Neural progenitor cell (in vitro differentiated cells): ENCODE measurements at regions not wholly inside any gene's neighbourhood (a gene's known extent, or its start where the extent isn't known, plus 50 kb on each side); places are given as distances from the start of the nearest gene placed in this dataset.

Source experiments
- DNase-seq: peaks from one replicate; pipeline ENCODE4 v3.0.0-alpha.2; 2016; ENCODE audit warnings: low spot score
- H2AFZ ChIP-seq: fragments of 200-600 bp; sonication (generic); replicated peaks from 2 replicates; pipeline ENCODE4 v1.6.1; 2016; ENCODE audit warnings: antibody characterized with exemption
- H3F3A ChIP-seq: fragments of 200-600 bp; sonication (generic); 2 replicates; pipeline ENCODE4 v1.6.1; 2016; ENCODE audit warnings: antibody characterized with exemption, low read depth
- H3K27ac ChIP-seq: fragments of 200-600 bp; sonication (generic); 2 replicates; pipeline ENCODE4 v1.5.1; 2016; ENCODE audit warnings: mild to moderate bottlenecking
- H3K27me3 ChIP-seq: fragments of 200-600 bp; sonication (generic); 2 replicates; pipeline ENCODE4 v1.6.1; 2016; ENCODE audit warnings: mild to moderate bottlenecking, moderate library complexity
- H3K36me3 ChIP-seq: fragments of 200-600 bp; sonication (generic); 2 replicates; pipeline ENCODE4 v1.5.1; 2016
- H3K4me1 ChIP-seq: fragments of 200-600 bp; sonication (generic); 2 replicates; pipeline ENCODE4 v1.6.1; 2016; ENCODE audit warnings: mixed run types
- H3K4me2 ChIP-seq: fragments of 200-600 bp; sonication (generic); 2 replicates; pipeline ENCODE4 v1.6.1; 2016
- H3K4me3 ChIP-seq: fragments of 200-600 bp; sonication (generic); 2 replicates; pipeline ENCODE4 v1.5.1; 2016
- H3K79me2 ChIP-seq: fragments of 200-600 bp; sonication (generic); 2 replicates; pipeline ENCODE4 v1.6.1; 2016; ENCODE audit warnings: low read depth
- H3K9ac ChIP-seq: fragments of 200-600 bp; sonication (generic); 2 replicates; pipeline ENCODE4 v1.6.1; 2016
- H3K9me3 ChIP-seq: fragments of 200-600 bp; sonication (generic); 2 replicates; pipeline ENCODE4 v1.5.1; 2016; ENCODE audit warnings: low read depth
- H4K20me1 ChIP-seq: fragments of 200-600 bp; sonication (generic); 2 replicates; pipeline ENCODE4 v1.6.1; 2016; ENCODE audit warnings: low read depth
- H3K27ac Mint-ChIP-seq: 3 replicates; pipeline ENCODE4 v1.8.0; 2021; ENCODE audit warnings: mixed read lengths
- H3K27me3 Mint-ChIP-seq: 2 replicates; pipeline ENCODE4 v1.8.0; 2022; ENCODE audit warnings: low read depth, mild to moderate bottlenecking, inconsistent platforms, moderate library complexity, mixed read lengths; ENCODE audit not compliant: insufficient read depth
- H3K36me3 Mint-ChIP-seq: 3 replicates; pipeline ENCODE4 v1.8.0; 2021; ENCODE audit warnings: mixed read lengths
- H3K4me1 Mint-ChIP-seq: 3 replicates; pipeline ENCODE4 v1.8.0; 2021; ENCODE audit warnings: mixed read lengths
- H3K4me3 Mint-ChIP-seq: 3 replicates; pipeline ENCODE4 v1.8.0; 2021; ENCODE audit warnings: mild to moderate bottlenecking, moderate library complexity, mixed read lengths
- H3K9me3 Mint-ChIP-seq: 3 replicates; pipeline ENCODE4 v1.8.0; 2020; ENCODE audit warnings: mixed read lengths
- EZH2 ChIP-seq: fragments of 200-600 bp; sonication (generic); IDR thresholded peaks from 2 replicates; pipeline ENCODE4 v1.6.1; 2017; ENCODE audit warnings: antibody characterized with exemption, mild to moderate bottlenecking, moderate library complexity
- EZH2phosphoT487 ChIP-seq: fragments of 200-600 bp; sonication (generic); IDR thresholded peaks from 2 replicates; pipeline ENCODE4 v1.6.1; 2017; ENCODE audit warnings: antibody characterized with exemption
- TF ChIP-seq, protein P1 (sequence below): fragments of 200-600 bp; sonication (generic); IDR thresholded peaks from 2 replicates; pipeline ENCODE4 v1.5.1; 2017; ENCODE audit warnings: antibody characterized with exemption, mild to moderate bottlenecking

- no peak for TF ChIP-seq EZH2
- no peak for TF ChIP-seq EZH2phosphoT487
- TF ChIP-seq, protein P1, sequence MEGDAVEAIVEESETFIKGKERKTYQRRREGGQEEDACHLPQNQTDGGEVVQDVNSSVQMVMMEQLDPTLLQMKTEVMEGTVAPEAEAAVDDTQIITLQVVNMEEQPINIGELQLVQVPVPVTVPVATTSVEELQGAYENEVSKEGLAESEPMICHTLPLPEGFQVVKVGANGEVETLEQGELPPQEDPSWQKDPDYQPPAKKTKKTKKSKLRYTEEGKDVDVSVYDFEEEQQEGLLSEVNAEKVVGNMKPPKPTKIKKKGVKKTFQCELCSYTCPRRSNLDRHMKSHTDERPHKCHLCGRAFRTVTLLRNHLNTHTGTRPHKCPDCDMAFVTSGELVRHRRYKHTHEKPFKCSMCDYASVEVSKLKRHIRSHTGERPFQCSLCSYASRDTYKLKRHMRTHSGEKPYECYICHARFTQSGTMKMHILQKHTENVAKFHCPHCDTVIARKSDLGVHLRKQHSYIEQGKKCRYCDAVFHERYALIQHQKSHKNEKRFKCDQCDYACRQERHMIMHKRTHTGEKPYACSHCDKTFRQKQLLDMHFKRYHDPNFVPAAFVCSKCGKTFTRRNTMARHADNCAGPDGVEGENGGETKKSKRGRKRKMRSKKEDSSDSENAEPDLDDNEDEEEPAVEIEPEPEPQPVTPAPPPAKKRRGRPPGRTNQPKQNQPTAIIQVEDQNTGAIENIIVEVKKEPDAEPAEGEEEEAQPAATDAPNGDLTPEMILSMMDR = no peak
- Histone ChIP-seq H2AFZ (no peak overlapping the region), H3K27ac (no peak overlapping the region), H3K9me3 (no peaks in the 10 kb centered on the region), H3K27me3 (no peaks in the 10 kb centered on the region), H3K79me2 (no peaks in the 10 kb centered on the region), H3K4me2 (no peak overlapping the region), H3K4me3 (no peak overlapping the region), H3F3A (no peaks in the 10 kb centered on the region), H3K9ac (no peak overlapping the region), H4K20me1 (no peaks in the 10 kb centered on the region), H3K4me1 (no peaks in the 10 kb centered on the region), H3K36me3 (no peaks in the 10 kb centered on the region)
- Mint-ChIP-seq H3K4me1 (no peaks in the 10 kb centered on the region), H3K36me3 (no peaks in the 10 kb centered on the region), H3K9me3 (no peaks in the 10 kb centered on the region), H3K27me3 (peaks cover 7% of the 10 kb centered on the region), H3K4me3 (no peak overlapping the region), H3K27ac (no peak overlapping the region)
- no peak for DNase-seq
Measured at GRCh38 chr11:128357073-128357472, 230.3 kb downstream of the ETS1 start.

DNA sequence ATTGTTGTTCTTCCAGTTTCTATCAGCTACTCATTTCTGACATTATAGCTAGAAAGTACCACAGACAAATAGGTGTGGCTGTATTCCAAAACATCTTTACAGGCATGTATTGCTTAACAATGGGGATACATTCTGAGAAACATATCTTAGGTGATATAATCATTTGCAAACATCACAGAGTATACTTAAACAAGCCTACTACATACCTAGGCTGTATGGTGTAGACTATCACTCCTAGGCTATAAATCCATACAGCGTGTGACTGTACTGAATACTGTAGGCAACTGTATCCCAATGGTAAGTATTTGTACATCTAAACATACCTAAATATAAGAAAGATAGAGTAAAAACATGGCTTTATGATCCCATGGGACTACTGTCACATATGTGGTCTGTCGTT is 231.8 kb downstream of the ETS1 start:
- Mint-ChIP-seq H3K9me3 (no peaks in the 10 kb centered on the region), H3K4me1 (no peaks in the 10 kb centered on the region), H3K4me3 (no peak overlapping the region), H3K36me3 (no peaks in the 10 kb centered on the region), H3K27ac (no peak overlapping the region), H3K27me3 (peaks cover 7% of the 10 kb centered on the region)
- no peak overlapping the region for H3K9ac ChIP-seq
- H3K4me3 ChIP-seq = no peak overlapping the region
- no peak overlapping the region for H3K27ac ChIP-seq
- no peaks in the 10 kb centered on the region for H3K27me3 ChIP-seq
- no peaks in the 10 kb centered on the region for H3K9me3 ChIP-seq
- H2AFZ ChIP-seq = no peak overlapping the region
- no peaks in the 10 kb centered on the region for H3K4me1 ChIP-seq
- no peaks in the 10 kb centered on the region for H3K36me3 ChIP-seq
- TF ChIP-seq EZH2 (no peak), EZH2phosphoT487 (no peak)
- TF ChIP-seq, protein P1 = no peak
- no peaks in the 10 kb centered on the region for H4K20me1 ChIP-seq
- H3K4me2 ChIP-seq = no peak overlapping the region
- H3F3A ChIP-seq = no peaks in the 10 kb centered on the region
- DNase-seq = no peak
- H3K79me2 ChIP-seq = no peaks in the 10 kb centered on the region

DNA sequence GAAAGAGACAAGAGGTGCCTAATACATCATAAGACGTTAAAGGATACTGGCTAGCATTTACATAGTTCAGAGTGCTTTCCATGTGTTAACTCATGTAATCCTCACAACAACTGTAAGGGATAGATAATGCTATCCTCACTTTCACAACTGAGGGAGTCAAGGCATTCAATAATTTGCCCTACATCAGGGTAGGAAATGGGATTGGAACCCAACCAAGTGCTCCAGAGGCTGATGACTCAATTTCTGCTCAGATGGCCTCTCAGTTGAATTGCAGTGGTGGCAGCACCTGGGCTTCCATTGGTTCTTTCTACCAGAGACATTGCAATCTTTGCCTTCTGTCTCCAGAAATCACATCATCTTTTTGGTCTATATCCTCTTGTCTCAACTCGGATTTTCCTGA is 232.9 kb downstream of the ETS1 start:
- no peaks in the 10 kb centered on the region for H3K9me3 ChIP-seq
- no peaks in the 10 kb centered on the region for H3K79me2 ChIP-seq
- no peak overlapping the region for H3K4me2 ChIP-seq
- no peak for DNase-seq
- no peaks in the 10 kb centered on the region for H3K27me3 ChIP-seq
- no peak overlapping the region for H2AFZ ChIP-seq
- H3K9me3 Mint-ChIP-seq = no peaks in the 10 kb centered on the region
- H3K4me1 ChIP-seq = no peaks in the 10 kb centered on the region
- H3F3A ChIP-seq = no peaks in the 10 kb centered on the region
- H3K4me1 Mint-ChIP-seq = no peaks in the 10 kb centered on the region
- H3K27me3 Mint-ChIP-seq = peaks cover 7% of the 10 kb centered on the region
- no peak for TF ChIP-seq EZH2phosphoT487
- TF ChIP-seq, protein P1 = no peak
- TF ChIP-seq EZH2 = no peak
- H3K27ac ChIP-seq = no peak overlapping the region
- H3K27ac Mint-ChIP-seq = no peak overlapping the region
- H3K9ac ChIP-seq = no peak overlapping the region
- no peak overlapping the region for H3K4me3 ChIP-seq
- no peaks in the 10 kb centered on the region for H3K36me3 Mint-ChIP-seq
- H3K36me3 ChIP-seq = no peaks in the 10 kb centered on the region
- H4K20me1 ChIP-seq = no peaks in the 10 kb centered on the region
- no peak overlapping the region for H3K4me3 Mint-ChIP-seq

DNA sequence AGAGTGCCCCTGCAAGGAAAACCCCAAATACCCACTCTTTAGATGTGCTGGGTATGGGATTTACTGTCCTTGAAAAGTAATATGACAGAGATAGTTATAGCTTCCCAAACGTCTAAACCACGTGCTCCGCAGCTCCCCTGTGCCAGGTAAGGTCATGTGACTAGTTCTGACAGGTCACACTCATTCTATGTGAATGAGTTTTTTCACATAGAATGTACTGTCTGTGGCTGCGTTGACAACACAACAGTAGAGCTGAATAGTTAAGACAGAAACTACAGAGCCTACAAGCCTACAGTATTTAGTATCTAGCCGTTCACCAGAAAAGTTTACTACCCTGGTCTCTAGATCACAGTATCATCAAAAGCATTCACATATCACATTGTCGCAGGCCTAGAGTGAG is 236.2 kb downstream of the ETS1 start:
- TF ChIP-seq EZH2 (no peak), EZH2phosphoT487 (no peak)
- TF ChIP-seq, protein P1 = no peak
- no peaks in the 10 kb centered on the region for H3K4me1 ChIP-seq
- no peaks in the 10 kb centered on the region for H3K27me3 ChIP-seq
- H3K9ac ChIP-seq = no peak overlapping the region
- Mint-ChIP-seq H3K4me1 (no peaks in the 10 kb centered on the region), H3K27me3 (peaks cover 2% of the 10 kb centered on the region), H3K27ac (no peak overlapping the region), H3K4me3 (no peak overlapping the region), H3K36me3 (no peaks in the 10 kb centered on the region), H3K9me3 (no peaks in the 10 kb centered on the region)
- no peaks in the 10 kb centered on the region for H3F3A ChIP-seq
- H3K79me2 ChIP-seq = no peaks in the 10 kb centered on the region
- no peak overlapping the region for H3K4me3 ChIP-seq
- H3K27ac ChIP-seq = no peak overlapping the region
- H2AFZ ChIP-seq = no peak overlapping the region
- no peaks in the 10 kb centered on the region for H4K20me1 ChIP-seq
- no peaks in the 10 kb centered on the region for H3K36me3 ChIP-seq
- no peaks in the 10 kb centered on the region for H3K9me3 ChIP-seq
- DNase-seq = no peak
- H3K4me2 ChIP-seq = no peak overlapping the region
